NCI-H82 treated with DMSO at 0.1 percent for 48 hours (cell line): ENCODE measurements at regions not wholly inside any gene's neighbourhood (a gene's known extent, or its start where the extent isn't known, plus 50 kb on each side); places are given as distances from the start of the nearest gene placed in this dataset.

ENCODE experiments used
- DNase-seq: peaks from one replicate; lab custom pipeline; 2025; ENCODE audit not compliant: unreplicated experiment; lab: John Stamatoyannopoulos, UW

DNA sequence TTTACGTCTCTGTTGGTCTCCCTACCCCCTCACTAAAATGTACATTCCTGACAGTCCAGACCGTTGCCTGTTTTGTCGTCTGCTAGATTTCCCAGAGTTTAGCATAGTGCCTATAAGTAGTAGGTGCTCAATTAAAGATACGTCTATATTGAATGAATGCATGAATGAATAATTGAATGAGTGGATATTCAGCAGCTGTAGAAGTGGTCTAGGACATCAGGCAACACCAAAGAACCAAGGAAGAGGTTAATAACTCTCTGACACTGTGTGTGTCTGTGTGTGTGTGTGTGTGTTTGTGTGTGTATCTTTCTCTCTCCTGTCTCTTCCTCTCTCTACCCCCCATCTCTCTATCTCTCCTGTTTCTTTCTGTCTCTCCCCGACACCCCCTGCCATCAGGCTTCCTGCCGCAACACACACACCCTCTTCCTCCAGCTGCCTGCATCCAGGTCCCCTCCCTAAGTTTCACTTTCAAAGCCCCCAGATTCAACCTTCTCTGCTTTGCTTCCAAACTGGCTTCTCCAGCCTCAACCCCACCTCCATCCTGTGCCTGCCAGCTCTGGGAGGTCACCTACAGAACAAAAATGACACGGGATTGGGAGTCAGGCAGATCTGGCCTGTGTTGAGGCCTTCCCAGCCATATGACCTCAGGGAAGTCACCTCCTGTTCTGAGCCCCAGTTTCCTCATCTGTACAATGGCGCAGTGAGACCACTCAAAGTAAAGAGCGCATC lies 119.9 kb upstream of the NCOR2 start:
- no peak for DNase-seq

DNA sequence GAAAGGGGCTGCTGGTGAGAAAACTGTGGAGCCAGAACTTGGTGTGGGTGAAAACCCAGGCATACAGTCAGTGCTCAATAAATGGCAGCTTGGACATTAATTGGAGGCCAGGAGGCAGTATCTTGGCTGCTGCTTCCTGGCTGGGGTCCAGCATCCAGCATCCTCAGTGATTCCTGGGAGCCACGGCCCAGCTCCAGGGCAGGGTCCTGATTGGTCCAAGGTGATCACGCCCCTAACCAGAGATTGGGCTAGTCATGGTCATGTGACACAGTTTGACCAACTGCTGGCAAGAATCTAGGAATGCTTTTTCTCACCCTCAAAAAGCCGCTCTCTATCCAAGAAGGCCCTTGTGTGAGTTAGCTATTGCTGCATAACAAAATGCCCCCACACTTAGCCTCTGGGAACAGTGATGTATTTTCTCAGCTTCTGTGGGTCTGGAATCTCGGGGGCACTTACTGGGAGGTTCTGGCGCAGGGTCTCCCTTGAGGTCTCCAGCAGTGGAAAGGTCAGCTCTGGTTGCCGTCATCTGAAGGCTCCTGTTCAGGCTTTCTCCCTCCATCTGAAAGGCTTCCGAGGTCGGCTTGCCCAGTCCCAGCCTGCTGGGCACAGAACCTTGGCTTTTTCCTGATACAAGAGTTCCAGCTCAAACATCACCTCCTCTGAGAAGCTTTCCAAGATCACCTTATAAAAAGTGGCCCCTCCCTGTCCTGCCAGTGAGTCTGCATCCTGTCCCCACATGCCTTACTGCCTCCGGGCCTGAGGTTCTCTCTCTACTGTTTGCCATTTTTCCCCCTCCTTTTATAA lies 119.2 kb upstream of the NCOR2 start:
- no peak for DNase-seq

DNA sequence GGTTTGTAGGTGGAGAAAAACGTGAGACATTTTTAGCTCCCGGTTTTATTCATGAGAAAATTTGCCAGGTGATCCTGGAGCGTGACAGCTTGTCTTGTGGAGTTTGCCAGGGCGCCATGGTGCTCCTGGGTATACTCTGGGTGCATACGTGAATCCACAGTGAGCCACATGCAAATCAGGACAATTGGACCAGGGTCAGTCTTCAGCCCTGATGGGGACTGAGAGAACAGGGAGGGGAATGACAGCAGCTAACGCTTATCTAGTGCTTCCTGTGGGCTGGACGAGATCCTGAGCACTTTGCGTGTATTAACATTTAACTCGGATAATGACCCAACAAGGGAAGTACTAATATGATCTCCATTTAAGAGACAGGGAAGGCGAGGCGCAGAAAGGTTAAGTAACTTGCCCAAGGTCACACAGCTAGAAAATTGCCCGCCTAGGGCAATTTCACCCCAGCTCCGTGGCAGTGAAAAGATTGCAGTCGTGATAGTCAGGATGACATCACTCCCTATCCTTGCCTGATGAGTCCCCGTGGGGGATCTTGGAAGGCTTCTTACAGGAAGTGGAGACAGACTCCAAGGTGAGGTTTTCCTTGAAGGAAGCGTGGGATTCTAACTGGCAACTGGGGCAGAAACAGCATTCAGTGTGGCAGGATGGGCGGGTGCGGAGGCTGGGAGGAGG lies 118.4 kb upstream of the NCOR2 start:
- DNase-seq, result no peak

DNA sequence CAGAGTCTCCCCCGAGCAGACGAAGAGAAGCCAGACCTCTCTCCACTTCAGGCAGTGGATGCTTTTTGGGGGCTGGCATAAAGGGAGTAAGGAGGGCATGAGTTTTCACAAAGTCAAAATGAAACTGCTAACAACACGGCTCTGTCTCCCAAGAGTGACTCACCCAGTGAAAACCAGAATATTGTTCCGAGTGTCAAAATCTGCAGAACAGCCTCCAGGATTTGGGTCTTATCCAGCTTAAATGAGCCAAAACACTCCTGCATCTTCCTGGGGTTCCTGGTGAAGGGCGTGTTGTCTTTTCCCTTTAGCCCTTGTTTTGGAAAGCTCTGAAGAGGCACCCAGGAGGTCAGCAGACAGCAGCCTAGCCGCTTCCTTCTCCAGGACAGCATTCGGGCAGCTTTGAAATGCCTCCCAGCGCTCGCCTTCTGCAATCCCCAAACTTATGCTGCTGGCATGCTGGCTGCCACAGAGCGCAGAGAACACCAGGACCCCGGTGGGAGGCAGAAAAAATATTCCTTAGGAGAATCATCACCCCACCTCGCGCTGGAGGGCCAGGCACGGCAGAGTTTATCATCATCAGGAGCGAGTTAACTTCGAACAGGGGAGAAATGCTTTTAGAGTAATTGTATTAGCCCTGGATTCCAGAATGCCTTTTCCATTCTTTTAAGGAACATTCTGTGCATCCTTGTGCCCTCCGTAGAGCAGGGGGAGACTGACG lies 117.7 kb upstream of the NCOR2 start:
- no peak for DNase-seq

DNA sequence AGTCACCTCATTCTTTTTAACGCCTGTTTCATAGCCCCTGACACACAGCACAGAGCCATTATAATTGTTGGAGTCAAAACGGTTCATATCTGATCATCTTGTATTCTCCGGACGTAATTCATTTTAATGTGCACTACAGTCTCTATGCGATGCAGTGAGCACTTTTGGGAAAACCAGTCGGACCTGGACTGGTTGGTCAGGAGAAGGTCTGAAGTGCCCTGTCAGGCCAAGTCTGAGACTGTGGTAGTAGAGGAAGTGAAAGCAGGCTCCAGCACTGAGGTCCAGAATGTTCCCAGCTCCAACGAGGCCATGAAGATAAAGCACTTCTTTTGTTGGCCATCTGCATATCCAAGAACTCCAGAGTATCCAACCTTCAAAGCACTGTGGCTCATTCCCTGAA lies 117.1 kb upstream of the NCOR2 start:
- DNase-seq, result no peak

DNA sequence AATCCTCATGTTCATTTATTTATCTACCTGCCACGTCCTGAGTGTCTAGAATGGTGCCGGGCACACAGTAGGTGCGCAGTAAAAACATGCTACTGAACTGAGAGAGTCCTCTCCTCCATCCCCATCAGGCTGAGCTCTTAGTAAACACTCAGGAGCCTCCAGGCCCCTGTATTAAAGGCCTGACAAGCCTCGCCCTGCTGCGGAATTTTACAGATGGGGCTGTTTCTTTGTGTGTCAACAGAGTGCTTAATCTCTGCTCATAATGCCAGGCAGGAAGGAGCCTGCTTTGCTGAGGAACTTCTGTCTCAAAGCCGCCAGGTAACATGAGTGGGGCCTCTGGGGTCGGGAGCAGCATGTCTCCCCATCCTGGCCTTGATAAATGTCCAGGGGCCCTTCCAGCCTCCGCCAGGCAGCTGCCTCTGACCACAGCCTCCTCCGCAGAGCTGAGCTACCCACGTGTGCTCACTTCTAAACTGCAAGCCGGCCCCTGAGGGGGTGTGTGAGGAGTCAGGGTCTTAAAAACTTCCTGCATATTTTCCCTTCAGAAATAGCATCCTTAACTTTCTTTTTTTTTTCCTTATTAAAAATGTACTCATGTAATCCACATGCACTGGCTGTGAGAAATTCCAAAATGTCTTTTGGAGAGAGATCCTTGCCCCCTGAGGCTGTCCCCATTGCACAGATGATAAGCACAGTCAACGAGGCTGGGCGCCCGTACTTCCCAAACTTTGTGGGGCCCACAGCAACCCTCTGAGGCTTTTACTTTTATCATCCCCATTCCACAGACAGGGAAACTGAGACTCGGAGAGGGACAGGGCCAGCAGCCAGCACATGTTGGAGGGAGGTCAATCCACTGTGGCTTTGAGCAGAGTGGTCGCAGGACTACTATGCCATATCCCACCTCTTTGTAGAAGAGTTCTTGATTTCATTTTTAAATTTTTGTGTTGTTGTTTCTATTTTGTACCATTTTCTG lies 116.0 kb upstream of the NCOR2 start:
- peak; percentile 42 for DNase-seq

DNA sequence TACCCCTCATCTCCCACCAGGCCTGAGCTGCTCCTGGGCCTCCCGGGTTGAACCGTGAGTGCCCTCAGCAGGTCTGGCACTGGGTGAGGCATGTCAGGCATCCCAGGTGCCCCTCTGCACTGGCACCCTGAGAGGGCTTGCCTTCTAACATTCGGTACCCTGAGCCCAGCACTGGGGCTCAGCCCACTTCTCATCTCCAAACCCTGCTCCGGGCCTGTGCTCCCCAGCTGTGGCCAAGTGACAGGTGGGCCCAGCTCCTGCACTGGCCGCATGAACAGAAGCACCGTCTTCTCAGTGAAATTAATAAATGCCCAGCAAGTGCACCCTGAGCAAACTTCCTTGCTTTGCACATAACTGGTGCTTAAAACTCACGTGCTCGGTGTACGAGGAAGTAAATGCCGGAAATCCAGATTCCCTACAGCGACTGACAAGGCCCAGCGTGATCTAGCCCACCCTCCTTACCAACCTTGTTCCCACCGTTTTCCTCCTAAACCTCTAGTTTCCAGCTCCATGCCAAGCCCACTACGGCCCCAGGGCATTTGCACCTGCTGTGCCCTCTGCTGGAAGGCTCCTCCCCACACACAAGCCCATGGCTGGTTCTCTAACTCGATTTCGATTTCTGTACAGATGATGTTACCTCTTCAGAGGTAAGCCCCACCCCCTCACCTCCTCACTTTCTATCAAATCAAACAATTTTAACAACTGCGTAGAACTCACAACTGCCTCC lies 115.2 kb upstream of the NCOR2 start:
- DNase-seq, result no peak

DNA sequence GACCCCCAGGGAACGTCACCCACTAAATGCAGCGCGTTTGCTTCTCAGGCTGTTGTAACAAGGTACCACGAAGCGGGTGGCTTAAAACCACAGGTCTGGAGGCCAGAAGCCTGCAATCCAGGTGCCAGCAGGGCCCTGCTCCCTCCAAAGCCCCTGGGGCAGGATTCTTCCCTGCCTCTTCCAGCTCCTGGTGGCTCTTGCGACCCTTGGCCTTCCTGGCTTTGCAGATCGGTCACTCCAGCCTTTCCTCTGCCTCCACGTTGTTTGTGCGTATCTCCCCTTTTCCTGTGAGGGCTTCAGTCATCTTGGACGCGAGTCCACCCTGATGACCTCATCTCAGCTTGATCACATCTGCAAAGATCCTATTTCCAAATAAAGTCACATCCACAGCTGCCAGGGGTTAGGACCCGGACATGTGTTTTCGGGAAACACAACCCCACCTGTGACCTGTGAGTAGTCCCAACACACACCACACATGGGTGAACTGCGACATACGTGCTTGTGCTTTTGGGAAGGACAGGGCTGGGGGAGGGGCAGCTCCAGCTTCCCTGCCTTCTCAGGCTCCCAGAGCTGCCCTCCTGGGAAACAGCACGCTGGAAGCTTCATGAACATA lies 114.5 kb upstream of the NCOR2 start:
- no peak for DNase-seq

DNA sequence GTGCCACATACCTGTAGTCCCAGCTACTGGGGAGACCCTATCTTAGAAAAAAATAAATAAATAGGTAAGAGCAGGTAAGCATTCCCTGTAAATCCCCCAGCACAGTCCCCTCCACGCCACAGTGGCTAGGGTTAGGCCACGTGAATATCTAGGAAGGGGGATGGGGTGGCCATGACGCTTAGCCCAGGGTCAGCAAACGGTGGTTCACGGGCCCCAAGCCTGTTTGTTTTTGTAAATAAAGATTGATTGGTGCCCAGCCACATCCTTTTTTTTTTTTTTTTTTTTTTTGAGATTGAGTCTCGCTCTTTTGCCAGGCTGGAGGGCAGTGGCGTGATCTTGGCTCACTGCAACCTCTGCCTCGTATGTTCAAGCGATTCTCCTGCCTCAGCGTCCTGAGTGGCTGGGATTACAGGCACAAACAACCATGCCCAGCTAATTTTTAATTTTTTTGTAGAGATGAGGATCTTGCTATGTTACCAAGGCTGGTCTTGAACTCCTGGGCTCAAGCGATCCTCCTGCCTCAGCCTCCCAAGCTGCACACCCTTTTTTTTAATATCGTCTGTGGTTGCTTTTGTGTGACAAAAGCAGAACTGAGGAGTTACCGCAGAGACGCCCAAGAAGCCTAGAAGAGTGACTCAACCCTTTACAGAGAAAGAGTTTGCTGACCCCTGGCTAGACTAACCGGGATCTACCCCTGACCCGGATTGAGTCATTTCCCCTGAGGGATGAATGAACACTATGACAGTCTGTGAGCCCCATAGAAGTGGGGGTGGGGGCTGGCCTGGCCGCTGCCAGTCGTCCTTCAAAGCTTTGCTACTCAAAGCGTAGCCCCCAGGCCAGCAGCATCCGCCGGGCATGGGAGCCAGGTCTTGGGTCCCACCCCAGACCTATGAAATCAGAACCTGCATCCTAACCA lies 113.7 kb upstream of the NCOR2 start:
- no peak for DNase-seq

DNA sequence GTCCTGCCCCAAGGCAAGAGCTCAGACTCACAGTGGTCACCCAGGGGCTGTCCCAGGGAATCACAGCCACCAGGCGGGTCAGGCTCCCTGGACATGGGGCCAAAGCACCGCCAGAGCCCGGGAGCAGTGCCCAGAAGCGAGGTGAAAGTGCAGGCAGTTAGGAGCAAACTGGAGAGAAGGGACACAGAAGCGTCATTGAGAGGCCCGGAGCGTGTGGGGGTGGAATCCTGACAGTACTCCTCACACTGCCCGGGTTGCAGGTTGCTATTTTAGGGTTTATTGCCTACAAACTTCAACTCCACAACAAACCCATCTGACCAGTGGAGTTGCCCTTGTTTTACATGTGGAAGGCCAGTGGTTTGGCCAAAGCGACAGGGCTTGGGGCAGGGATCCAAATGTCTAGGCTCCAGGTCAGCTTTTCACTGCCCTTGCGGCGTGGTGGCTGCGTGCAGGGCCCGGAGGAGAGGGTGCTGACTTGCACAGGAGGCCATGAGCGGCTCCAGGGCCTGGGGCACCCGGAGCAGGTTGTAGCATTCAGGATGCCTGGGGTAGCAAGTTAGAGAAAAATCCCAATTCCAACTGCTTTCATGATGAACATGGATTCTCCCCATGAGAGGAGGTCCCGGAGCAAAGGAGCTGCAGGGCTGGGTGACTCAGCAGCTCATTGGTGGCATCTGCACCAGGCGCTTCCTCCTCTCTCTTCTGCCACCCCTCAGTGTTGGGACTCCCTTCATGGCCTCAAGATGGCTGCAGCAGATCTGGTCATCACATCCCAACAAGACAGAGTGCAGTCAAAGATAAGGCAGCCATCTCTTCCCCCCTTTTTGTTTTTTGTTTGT lies 112.3 kb upstream of the NCOR2 start:
- no peak for DNase-seq

DNA sequence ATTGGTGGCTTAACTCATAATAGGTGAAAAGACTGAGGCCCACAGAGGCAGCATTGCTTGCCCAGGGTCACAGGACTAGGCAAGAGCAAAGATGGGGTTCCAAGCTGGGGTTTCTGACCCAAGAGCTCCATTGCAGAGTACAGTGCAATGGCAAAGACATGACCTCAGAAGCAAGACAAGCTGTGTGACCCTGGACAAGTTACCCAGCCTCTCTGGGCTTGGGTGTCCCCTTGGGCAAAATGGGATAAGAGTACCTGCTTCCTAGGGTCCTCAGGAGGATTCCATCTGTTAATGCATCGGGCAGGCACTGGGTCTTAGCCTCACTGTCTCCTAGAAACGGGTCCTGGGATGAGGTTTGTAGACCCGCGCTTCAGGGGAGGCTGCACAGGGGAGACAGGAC lies 111.6 kb upstream of the NCOR2 start:
- no peak for DNase-seq

DNA sequence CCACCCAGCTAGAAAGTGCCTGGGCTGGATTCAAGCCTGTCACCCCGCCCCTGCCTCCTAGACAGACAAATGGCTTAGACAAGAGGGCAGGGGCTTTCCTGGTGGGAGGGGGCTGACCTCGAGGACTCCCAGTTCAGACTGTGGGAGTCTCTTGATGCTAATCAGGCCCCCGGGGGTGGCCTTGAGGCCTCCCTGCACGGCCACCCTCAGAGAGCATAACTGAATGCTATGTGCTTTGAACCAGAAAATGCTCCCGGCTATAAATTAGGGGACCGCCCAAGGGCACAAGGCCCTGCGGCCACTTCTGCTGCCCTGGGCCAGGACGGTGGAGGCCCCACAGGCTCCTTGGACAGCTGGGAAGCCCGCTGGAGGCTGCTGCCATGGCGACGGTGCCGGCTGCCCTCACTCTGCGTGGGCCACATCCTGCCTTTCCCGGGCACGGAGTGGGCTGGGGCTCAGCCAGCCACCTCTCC lies 111.0 kb upstream of the NCOR2 start:
- DNase-seq, result no peak

DNA sequence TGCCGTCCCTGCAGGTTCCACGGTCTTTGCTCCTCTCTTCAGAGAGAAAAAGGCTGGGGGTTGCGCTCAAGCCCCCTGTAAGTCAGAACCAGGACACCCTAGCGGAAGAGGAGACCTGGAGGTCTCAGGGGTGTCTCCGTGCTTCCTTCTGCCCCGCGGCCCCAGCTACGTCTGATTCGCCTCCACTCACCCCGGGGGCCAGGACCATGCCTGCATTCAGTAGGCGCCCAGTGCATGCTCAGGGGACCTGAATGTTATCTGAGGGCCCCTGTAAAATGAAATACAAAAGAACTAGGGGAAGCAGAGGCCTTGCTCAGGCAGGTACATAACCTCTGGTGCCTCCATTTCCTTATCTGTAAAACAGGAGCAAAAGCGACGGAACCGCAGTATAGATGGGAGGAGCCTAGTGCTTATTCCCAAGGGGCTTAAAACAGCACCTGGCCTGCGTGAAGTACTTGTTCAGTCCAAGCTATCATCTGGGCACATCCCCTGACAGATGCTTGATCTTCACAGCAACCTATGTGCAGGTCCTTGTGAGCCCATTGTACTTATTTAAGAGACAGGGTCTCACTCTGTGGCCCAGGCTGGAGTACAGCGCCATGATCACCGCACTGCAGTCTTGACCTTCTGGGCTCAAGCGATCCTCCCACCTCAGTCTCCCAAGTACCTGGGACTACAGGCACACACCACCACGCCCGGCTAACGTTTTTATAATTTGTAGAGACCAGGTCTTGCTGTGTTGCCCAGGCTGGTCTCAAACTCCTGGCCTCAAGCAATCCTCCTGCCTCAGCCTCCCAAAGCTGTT lies 110.3 kb upstream of the NCOR2 start:
- DNase-seq, result peak; percentile 63

DNA sequence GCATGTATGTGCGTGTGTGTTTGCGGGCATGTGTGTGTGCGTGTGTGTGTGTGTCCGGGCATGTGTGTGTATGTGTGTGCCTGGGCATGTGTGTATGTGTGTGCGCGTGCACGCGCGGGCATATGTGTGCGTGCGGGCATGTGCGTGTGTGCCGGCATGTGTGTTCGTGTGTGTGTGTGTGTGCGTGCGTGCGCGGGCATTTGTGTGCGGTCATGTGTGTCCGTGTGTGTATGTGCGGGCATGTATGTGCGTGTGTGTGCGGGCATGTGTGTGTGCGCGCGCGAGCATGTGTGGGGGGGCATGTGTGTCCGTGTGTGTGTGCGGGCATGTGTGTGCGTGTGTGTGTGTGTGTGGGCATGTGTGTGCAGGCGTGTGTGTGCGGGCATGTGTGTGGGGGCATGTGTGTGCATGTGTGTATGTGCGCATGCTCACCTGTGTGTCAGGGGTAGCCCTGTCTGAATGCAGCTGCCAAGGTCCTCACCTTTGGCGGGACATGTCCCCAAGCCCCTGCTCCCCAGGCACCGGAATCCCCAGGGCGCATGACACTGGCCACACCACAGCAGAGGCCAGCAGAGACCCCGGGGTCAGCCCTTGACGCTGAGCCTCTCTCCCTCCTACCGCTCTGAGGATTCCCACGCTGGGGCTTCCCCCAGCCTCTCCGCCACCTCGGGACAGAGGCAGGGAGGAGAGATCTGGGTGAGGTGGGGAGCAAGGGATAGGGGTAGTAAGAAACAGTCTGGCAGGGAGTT lies 109.5 kb upstream of the NCOR2 start:
- no peak for DNase-seq

DNA sequence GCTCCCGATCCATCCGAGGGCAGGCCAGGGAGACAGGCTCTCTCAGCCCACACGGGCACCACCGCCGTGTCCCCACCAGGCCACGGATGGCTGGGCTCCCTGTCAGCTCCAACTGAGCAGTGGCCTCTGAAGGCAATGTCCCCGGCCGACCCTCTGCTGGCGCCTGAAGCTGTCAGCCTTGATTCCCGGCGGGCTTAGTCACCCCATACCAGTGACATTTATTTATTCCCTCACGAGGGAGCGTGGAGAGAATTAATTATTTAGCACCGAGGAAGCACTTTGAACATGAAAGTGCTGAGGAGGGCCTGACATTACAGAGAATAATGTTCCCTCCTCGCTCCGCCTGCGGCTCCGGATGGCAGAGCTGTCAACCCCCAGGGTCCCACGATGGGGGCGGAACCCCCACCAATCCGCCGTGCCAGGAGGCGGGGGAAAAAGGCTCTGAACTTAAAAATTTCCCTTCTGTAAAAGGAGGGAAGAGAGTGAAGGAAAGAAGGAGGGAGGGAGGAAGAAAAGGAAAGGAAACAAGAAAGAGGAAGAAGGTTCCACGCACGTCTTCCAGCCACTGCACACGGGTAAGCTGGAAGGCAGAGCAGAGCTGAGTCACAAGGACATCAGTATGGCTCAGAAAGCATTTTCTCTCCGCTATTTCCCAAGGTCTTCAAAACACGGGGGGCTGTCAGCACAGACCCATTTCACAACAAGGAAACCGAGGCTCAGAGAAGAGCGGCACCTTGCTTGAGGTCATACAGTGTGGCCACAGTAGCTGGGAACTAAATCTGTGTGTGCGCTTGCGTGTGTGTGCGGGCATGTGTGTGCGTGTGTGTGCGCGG lies 108.7 kb upstream of the NCOR2 start:
- no peak for DNase-seq
